Right lung (tissue), 2 donors: ENCODE measurements at regions not wholly inside any gene's neighbourhood (a gene's known extent, or its start where the extent isn't known, plus 50 kb on each side); places are given as distances from the start of the nearest gene placed in this dataset.
"Not testable (repeated sequence)": the region's sequence is repeated elsewhere in the genome, so short reads cannot be mapped to it uniquely, and the experiment has no call there.

Source experiments
- DNase-seq, 2 donors: peaks; one replicate each; pipeline ENCODE4 v3.0.0-alpha.2; 2013

DNA sequence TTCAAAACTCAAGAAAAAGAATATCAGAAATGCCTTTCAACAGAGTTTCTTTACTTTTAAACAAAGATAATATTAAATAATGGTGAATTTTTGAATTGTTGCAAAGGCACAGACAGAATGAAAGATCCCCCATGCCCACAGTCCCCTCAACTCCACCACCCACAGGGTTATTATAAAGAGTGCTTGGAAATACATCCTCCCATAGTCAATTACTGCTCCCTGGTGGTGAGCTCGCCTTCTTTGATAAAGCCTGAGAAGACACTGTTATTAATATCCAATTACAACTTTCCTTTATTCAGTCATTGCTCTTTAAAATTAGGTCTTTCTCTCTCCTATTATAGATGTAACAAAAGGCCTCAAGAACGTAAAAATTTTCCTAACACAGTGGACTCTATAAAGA is 490.2 kb upstream of the RORB start:
- DNase-seq, result no peak

DNA sequence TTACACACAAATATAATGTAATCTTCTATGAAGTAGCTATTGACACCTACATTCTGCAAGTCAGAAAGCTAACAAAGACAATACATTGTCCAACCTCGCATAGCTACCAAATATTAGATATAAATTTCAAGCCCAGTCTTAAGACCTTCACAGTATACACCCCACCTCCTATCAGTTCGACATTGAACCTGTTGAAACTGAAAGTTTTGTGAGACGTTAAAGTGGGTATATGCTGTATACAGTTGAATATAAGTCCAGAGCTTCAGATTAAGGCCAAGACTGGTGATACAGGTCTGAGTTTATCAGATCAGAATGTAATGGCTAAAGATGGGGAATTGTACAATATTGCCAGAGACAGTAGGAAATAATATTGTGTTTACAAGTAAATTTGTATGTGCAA is 489.3 kb upstream of the RORB start:
- DNase-seq, result no peak

DNA sequence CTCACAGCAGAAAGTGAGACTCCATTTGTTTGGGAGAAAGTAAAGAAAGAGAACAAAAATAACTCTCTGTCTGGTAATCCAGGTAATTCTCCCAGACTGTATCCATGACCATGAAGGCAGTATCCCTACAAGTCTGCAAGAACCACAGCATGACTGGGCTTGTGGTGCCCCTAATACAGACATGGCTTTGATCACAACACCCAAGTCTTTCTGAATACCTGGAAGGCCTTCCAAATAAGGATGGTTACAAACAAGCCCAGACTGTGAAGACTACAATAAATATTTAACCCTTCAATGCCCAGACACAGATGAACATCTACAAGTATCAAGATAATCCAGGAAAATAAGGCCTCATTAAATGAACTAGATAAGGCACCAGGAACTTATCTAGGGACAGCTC is 481.1 kb upstream of the RORB start:
- no peak for DNase-seq

DNA sequence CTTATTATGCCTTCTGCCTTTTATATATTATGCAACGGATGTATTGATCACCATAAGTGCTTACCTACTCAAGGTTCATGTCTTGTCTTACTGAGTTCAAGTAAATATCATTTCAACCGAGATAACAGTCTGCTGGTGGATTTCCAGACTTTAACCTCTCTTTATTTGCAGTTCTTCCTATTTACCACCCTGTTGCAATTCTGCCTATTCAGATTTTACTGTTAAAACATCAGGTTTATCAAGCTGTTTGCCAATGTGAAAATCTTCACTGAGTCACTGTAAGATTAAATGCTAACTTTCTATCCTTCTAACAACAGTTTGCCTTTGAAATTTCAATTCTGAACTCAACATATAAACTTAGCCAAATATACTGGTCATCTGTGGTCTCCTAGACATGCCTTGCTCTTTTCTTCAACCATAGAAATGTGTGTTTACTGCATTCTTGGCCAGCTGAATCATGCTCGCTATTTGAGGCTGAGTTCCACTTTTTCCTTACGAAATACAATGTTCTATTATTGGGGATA is 471.7 kb upstream of the RORB start:
- no peak for DNase-seq

DNA sequence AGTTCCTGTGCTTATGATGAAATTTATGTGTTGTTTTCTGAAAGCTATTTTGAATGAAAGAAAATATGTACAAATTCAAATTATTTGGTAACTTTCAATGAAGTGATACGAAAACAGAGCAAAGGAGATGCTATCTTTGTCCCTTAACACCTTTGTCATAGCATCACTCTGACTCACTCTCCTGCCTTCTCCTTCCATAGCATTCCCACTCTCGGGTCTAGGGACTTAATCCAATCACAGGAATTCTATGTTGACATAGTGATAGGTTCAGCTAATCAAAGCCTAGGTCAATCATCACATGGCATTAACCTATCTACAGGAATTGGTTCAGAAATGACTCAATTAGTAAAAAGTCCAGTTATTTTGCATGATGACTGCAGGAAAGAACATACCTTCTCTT is 464.7 kb upstream of the RORB start:
- DNase-seq, result no peak

DNA sequence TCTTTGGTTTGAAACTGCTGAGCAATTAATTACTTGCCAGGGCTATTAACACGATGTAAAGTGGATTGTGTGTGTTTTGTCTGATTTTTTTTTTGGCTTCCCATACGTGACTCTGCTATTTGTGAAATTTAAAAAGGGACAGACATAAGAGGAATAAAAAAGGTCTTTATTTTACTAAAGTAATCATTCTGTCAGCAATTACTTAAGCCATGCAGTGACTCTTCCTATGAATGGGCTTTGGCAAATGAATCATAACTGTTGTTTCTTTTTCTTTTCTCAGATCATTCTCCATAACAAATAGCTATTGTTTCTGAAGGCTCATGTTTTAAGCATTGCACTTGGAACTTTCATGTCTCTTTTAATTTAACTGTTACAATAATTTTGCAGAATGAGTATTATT is 461.3 kb upstream of the RORB start:
- DNase-seq, result no peak

DNA sequence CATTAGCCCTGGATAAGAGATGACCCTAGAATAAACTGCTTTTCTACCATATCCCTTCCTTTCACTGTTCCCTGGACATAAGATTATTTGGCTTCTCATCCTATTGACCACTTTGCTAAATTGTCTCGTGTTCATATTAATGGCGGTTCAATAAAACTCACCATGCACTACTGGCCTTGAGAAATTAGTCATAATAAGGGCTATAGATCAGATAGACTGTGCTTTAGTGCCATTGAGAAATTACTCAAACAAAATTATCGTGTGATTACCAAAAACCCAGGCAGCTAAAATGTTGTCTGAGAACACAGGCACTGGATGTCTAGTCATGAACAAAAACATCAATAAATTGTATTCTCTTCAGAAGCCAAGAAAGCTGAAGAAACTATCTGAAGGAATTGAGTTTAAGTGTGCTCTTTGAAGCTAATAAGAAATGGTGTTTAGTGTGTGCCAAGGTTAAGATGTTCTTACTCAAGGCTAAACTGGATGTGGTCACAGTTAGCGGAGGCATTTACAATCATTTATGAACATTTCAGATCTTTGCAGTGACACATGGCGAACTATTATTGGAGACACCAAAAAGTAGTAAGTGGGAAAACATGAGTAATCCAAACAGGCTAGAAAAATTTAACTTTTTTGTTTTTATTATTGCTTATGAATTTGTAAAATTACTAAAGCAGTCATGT is 460.4 kb upstream of the RORB start:
- no peak for DNase-seq

DNA sequence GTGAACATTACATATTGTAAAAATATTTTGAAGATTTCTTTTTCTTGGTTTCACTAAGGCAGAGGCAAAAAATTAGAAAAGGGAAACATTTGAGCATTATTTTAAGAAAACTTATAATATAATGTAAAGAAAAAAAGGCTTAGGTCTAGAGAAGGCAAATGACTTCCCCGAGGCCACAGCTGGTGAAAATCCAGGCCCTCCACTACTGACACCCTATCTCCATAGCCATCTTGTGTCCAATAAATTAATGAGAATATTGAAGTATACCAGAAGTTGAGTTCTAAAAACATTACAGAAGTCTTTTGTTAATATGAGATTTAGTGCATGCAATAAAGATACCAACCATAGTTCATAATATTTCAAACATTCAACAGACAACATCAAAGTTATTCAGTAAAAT is 459.9 kb upstream of the RORB start:
- no peak for DNase-seq

DNA sequence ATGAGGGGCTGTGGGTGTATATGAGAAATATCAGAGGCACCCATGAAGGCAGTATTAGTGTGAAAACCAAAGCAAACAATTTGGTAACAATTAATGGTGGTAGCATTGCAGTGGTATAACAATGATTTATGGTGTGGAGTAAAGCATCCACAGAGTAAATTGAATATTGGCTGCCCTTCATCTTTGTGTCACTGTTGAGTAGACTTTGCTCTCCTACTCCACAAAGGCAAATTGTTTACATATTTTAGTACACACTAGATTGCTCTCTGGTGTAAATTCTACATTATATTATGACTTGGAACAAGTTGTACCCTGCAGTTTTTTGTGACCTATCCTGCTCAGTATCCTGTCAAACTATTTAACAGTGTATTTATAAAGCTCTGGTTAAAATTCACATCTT is 455.5 kb upstream of the RORB start:
- DNase-seq, result no peak

DNA sequence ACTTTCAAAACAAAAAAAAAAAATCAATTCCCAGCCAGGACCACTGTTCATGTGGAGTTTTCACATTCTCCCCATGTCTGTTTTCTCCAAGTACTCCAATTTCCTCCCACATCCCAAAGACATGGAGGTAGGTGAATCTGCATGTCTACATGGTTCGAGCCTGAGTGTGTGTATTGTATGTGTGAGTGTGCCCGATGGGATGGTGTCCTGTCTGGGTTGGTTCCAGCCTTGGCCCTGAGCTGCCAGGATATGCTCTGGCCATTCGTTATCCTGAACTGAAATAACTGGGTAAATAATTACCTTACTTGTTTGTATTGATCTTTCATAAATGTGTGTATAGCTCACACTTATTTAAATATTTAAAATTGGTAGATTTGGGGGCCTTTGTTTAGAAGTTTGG is 452.3 kb upstream of the RORB start:
- no peak for DNase-seq

DNA sequence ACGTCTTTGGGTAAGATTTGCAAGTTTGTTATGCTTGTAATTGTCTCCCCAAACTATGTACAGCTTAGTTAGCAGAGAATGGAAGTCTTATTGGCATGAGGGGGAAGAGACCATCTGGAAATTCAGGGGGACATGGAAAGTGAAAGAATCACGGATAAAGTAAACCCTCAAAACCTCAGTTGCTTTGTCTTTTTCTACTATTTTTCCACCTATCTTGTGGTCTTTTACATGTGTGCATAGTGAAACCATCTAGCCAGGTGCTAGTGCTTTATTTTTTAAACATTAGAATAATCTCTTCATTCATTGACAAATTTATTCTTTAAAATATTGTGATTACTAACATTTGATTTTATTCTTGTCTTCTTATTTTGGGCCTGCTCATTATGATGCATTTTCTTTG is 441.1 kb upstream of the RORB start:
- no peak for DNase-seq

DNA sequence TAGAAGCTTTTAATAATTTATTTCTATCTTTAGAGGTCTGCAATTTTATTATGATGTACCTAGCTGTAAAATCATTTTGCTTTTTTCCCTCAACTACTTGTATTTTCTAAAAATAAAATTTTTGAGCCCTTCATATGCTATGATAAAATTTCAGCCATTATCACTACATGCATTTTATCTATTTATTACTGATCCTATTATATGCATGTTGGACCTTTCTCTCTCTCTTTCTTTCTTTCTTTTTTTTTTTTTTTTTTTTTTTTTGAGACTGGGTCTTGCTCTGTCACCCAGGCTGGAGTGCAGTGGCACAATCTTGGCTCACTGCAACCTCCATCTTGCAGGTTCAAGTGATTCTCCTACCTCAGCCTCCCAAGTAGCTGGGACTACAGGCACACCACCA is 440.1 kb upstream of the RORB start:
- DNase-seq, result not testable (repeated sequence)

DNA sequence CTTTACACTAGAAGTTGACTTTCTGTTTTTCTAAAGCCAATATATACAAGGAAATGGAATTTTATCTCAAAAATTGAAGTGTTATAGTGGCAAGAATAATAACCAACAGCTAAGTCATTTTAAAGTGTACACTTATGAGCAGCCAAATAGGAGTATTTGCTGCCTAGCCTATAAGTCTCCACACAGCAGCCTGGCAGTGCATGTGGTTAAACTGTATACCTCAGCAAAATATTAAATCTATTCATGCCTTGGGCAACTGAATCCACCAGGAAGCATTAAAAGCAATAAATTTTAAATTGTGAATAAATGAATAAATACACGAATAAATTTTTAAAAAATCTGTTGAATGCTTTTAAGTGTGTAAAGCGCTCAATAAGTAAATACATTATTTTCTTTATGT is 432.4 kb upstream of the RORB start:
- DNase-seq, result no peak

DNA sequence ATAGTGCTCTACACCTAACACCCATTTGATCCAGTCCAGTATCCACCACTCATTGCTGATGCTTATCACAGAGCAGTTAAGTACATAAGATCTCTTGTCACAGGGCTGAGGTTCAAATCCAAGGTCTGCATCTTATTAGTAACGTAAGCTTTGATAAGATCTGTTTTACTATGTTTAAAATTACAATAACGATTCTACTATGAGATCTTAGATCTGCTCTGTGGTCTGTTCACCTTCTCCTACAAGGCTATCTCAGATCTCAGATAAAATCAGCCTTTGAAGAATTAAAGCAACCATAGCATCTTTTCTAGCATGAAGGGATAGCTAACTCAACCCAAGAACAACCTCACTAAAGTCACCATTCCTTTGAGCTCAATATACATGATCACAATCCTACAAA is 431.0 kb upstream of the RORB start:
- no peak for DNase-seq

DNA sequence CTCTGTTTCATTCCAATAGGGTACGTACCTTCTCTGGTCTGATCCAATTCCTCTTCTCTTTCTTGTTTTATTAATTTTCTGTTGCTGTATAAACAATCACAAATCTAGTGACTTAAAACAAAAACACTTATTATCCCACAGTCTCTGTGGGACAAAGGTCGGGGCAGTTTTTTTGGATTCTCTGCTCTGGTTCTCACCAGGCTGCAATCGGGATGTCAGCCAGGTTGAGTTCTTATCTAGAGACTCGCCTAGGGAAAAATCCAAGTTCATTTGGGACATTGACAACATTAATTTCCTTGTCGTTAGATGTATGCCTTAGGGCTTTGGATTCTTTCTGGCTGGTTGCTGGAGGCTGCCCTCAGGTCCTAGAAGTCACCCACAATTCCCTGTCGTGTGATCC is 430.5 kb upstream of the RORB start:
- DNase-seq, result no peak

DNA sequence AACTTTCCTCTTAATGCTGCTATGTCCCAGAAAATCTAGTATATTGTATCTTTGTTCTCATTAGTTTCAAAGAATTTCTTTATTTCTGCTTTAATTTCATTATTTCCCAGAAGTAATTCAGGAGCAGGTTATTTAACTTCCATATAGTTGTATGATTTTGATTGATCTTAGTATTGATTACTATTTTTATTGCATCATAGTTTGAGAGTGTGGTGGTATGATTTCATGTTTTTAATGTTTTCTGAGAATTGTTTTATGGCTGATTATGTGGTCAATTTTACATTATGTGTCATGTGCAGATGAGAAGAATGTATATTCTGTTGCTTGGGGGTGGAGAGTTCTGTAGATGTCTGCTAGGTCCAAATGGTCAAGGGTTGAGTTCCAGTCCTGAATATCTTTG is 425.6 kb upstream of the RORB start:
- no peak for DNase-seq

DNA sequence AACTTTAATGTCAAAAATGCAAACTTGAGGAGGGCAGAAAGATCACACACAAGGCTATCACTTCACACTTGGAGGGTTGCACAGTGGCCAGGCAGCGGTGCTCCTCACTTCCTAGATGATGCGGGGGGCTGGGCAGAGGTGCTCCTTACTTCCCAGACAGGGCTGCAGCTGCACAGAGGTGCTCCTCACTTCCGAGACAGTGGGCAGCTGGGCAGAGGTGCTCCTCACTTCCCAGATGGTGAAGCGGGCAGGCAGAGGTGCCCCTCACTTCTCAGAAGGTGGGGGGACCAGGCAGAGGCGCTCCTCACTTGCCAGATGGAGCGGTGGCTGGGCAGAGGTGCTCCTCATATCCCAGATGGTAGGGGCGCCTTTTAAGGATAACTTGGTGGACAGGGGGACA is 423.2 kb upstream of the RORB start:
- no peak for DNase-seq

DNA sequence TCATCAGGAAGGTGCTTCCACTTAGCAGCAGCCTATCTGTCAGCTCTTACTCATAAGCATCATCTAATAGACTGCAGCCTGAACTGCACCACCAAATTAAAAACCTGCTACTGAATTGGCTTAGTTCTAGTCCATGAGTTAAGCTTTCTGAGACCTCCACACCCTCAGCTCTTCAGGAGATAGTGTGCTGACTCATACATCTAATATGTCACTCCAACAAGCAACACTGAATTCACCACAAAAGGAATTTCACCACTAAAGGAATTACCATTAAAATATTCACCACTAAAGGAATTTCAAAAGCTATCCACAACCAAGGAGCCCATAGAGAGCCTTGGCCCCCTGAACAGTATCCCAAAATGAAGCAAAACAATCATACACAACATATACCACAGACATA is 418.5 kb upstream of the RORB start:
- no peak for DNase-seq

DNA sequence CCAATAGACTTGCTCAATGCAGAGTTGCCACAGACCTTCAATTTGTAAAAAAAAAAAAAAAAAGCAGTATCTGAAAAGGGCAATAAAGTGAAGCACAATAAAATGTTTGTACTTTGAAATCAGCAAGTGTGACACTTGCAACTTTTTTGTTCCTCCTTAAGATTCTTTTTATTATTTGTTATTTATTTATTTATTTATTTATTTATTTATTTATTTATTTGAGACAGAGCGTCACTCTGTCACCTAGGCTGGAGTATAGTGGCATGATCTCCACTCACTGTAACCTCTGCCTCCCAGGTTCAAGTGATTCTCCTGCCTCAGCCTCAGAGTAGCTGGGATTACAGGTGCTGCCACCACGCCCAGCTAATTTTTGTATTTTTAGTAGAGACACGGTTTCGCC is 416.5 kb upstream of the RORB start:
- not testable (repeated sequence) for DNase-seq

DNA sequence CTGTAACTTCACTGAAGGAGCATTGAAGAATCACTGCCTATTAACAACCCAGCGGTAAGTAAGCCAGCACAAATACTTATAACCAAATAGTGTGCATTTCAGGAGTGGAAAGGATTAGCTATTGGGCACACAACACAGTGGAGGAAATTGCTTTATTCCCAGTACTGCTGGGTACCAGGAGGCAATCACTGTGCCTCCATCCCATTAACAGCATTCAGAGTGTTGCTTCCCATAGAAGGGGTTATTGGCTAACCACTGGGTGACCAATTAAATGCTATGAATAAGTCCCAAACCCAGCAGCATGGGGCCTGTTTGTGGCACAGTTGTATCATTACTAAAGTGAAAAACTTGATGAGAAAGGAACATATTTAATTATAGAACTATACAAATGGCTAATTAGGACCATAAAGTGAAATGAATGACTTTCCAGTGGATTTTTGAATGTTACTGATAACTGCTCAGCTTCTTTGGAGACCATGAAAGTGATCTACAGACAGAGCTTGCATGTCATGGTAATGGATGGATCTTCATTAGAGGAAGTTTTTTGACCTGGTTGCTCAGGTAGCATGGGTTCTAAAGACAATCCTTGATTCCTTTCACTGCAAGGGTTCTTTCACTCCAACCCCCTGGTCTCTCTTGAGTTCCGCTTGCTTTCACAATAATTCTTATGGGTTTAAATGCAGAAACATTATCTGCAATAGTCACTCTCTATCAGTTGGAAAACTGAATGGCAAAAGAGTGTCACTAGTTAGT is 413.3 kb upstream of the RORB start:
- DNase-seq, result no peak

DNA sequence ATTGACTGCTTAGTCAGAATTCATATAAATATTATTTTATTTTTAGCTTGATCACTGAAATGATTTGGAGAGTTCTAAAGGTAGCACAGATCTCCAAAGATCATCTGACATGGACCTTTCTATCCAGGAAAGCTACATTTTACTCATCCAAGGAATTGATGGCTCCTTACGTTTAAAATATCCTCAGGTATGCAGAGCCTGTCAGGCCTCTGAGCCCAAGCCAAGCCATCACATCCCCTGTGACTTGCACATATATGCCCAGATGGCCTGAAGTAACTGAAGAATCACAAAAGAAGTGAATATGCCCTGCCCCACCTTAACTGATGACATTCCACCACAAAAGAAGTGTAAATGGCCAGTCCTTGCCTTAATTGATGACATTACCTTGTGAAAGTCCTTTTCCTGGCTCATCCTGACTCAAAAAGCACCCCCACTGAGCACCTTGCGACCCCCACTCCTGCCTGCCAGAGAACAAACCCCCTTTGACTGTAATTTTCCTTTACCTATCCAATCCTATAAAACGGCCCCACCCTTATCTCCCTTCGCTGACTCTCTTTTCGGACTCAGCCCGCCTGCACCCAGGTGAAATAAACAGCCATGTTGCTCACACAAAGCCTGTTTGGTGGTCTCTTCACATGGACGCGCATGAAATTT is 411.6 kb upstream of the RORB start:
- DNase-seq, result not testable (repeated sequence)

DNA sequence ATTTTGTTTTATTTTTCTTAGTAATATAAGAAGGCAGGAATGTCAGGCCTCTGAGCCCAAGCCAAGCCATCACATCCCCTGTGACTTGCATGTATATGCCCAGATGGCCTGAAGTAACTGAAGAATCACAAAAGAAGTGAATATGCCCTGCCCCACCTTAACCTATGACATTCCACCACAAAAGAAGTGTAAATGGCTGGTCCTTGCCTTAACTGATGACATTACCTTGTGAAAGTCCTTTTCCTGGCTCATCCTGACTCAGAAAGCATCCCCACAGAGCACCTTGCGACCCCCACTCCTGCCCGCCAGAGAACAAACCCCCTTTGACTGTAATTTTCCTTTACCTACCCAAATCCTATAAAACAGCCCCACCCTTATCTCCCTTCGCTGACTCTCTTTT is 406.2 kb upstream of the RORB start:
- DNase-seq, result not testable (repeated sequence)

DNA sequence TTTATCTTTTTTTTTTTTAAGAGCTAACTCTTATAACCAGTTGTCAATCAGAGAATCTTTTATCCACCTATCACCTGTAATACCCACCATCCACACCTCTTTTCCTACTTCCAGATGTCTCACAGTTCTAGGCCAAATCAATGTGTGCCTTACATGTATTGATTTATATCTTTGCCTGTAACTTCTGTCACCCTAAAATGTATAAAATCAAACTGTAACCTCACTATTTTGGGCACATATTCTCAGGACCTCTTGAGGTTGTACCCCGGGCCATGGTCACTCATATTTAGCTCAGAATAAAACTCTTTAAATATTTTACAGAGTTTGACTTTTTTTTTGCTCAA is 404.7 kb upstream of the RORB start:
- no peak for DNase-seq
